NOMO-1 (cell line): ENCODE measurements at regions not wholly inside any gene's neighbourhood (a gene's known extent, or its start where the extent isn't known, plus 50 kb on each side); places are given as distances from the start of the nearest gene placed in this dataset.

Source experiments
- DNase-seq, 2 experiments: peaks; one replicate each; lab custom pipeline; 2025; ENCODE audit not compliant: unreplicated experiment in 2 of 2; lab: John Stamatoyannopoulos, UW

GRCh38 chr6:21981235-21981833, 315.5 kb downstream of the PRL start:
- DNase-seq = no peak

- no peak for DNase-seq
Measured at GRCh38 chr6:21984135-21984534, 312.7 kb downstream of the PRL start.

GRCh38 chr6:21984561-21984960, 312.3 kb downstream of the PRL start:
- DNase-seq = no peak

- no peak for DNase-seq
Measured at GRCh38 chr6:21985904-21986303, 310.9 kb downstream of the PRL start.

GRCh38 chr6:21986703-21987102, 310.1 kb downstream of the PRL start:
- no peak for DNase-seq

- peak; percentile 46 to 66 for DNase-seq
Measured at GRCh38 chr6:21987501-21987957, 309.3 kb downstream of the PRL start.

GRCh38 chr6:21990577-21990976, 306.3 kb downstream of the PRL start:
- DNase-seq = no peak

- no peak for DNase-seq
Measured at GRCh38 chr6:21992178-21992967, 304.5 kb downstream of the PRL start.

GRCh38 chr6:21993841-21994240, 303.0 kb downstream of the PRL start:
- no peak for DNase-seq

GRCh38 chr6:21994821-21995220, 302.0 kb downstream of the PRL start:
- DNase-seq = no peak

- DNase-seq = no peak
Measured at GRCh38 chr6:21995318-21995717, 301.5 kb downstream of the PRL start.

- no peak for DNase-seq
Measured at GRCh38 chr6:21996425-21997118, 300.3 kb downstream of the PRL start.

GRCh38 chr6:21997119-21998037, 299.5 kb downstream of the PRL start:
- no peak for DNase-seq

- DNase-seq = no peak
Measured at GRCh38 chr6:21998582-21998981, 298.3 kb downstream of the PRL start.

- DNase-seq = no peak
Measured at GRCh38 chr6:21999012-21999528, 297.8 kb downstream of the PRL start.

GRCh38 chr6:21999741-22000140, 297.1 kb downstream of the PRL start:
- DNase-seq = no peak

GRCh38 chr6:22001396-22002027, 295.3 kb downstream of the PRL start:
- no peak for DNase-seq

- DNase-seq = no peak
Measured at GRCh38 chr6:22003287-22003686, 293.5 kb downstream of the PRL start.

- DNase-seq = no peak
Measured at GRCh38 chr6:22006795-22007194, 290.0 kb downstream of the PRL start.

GRCh38 chr6:22007469-22007868, 289.4 kb downstream of the PRL start:
- DNase-seq = no peak
